Panc1 (cell line): ENCODE measurements at regions not wholly inside any gene's neighbourhood (a gene's known extent, or its start where the extent isn't known, plus 50 kb on each side); places are given as distances from the start of the nearest gene placed in this dataset.

Experiments used
- ATAC-seq: fragments of 200-7000 bp; cut with Tn5 transposase; 2 replicates; pipeline ENCODE4 v1.9.1; 2020; ENCODE audit warnings: mild to moderate bottlenecking, moderate library complexity
- BruUV-seq: library from RNA; stranded (reverse); fragments of 400-500 nt; replicated peaks from 2 replicates; lab custom pipeline; 2021; lab: Mats Ljungman, UMichigan
- CTCF ChIA-PET: fragments of 300-600 bp; sonication (Branson Sonifier 250); formaldehyde crosslinking; loops from one replicate; lab custom pipeline; 2022; ENCODE audit warnings: antibody characterized with exemption; lab: Charles Lee
- POLR2A ChIA-PET: fragments of 300-600 bp; sonication (Branson Sonifier 250); formaldehyde crosslinking; loops from one replicate; lab custom pipeline; 2022; ENCODE audit warnings: antibody characterized with exemption; lab: Charles Lee
- DNase-seq: peaks from one replicate; pipeline ENCODE4 v3.0.0-alpha.2; 2010; ENCODE audit warnings: low read depth, low spot score
- H3K27ac ChIP-seq: 2 replicates; pipeline ENCODE4 v1.5.1; 2011; ENCODE audit warnings: mild to moderate bottlenecking, low read length, inconsistent platforms
- H3K27me3 ChIP-seq: fragments of 200-500 bp; sonication (Bioruptor generic); 2 replicates; pipeline ENCODE4 v1.6.0; 2014; ENCODE audit warnings: low read length, inconsistent platforms; ENCODE audit not compliant: control insufficient read depth, insufficient read depth
- H3K36me3 ChIP-seq: fragments of 200-500 bp; sonication (Bioruptor generic); 2 replicates; pipeline ENCODE4 v1.5.1; 2014; ENCODE audit warnings: inconsistent platforms, mild to moderate bottlenecking, low read length, moderate library complexity; ENCODE audit not compliant: control insufficient read depth, insufficient read depth
- H3K4me1 ChIP-seq: 2 replicates; pipeline ENCODE4 v1.5.1; 2011; ENCODE audit warnings: inconsistent platforms, mild to moderate bottlenecking, low read length, moderate library complexity; ENCODE audit not compliant: control insufficient read depth, insufficient read depth
- H3K4me3 ChIP-seq, 2 experiments: 2 replicates each; pipeline ENCODE4 v1.5.1; 2011 to 2012; ENCODE audit warnings: low read depth in 2 of 2, low read length in 2 of 2, mild to moderate bottlenecking in 2 of 2, inconsistent platforms in 1 of 2, moderate library complexity in 1 of 2
- H3K9me3 ChIP-seq: fragments of 200-500 bp; sonication (Bioruptor generic); 2 replicates; pipeline ENCODE4 v1.5.1; 2014; ENCODE audit warnings: low read depth, mild to moderate bottlenecking, inconsistent platforms, low read length, moderate library complexity; ENCODE audit not compliant: control insufficient read depth, insufficient read depth
- POLR2AphosphoS5 ChIP-seq: IDR thresholded peaks from 2 replicates; pipeline ENCODE4 v1.6.1; 2012; ENCODE audit warnings: mild to moderate bottlenecking, low read depth, low read length, moderate library complexity
- SIN3A ChIP-seq: IDR thresholded peaks from 2 replicates; pipeline ENCODE4 v1.6.1; 2012; ENCODE audit warnings: low read depth, mild to moderate bottlenecking, low read length, moderate library complexity, borderline replicate concordance; ENCODE audit not compliant: insufficient read depth
- TCF7L2 ChIP-seq: IDR thresholded peaks from 2 replicates; pipeline ENCODE4 v1.6.1; 2011; ENCODE audit warnings: mild to moderate bottlenecking, low read depth, low read length, inconsistent platforms
- in situ Hi-C: cut with HindIII; loops from 2 replicates; pipeline ENCODE4 v1.10.0; 2016; ENCODE audit warnings: low sequenced_read_pairs, low pct_unique_long_range_greater_than_20kb
- intact Hi-C: fragments of 100-400 bp; cut with micrococcal nuclease; formaldehyde crosslinking; loops from one replicate; pipeline ENCODE4 v1.10.0; 2022; ENCODE audit not compliant: unreplicated experiment
- TF ChIP-seq, protein P1 (sequence below), 2 experiments: IDR thresholded peaks; 2 replicates each; pipeline ENCODE4 v1.6.1; 2011 to 2012; ENCODE audit warnings: low read depth in 2 of 2, control low read depth in 1 of 2, low read length in 1 of 2, mild to moderate bottlenecking in 1 of 2, moderate library complexity in 1 of 2; ENCODE audit not compliant: insufficient read depth in 1 of 2
- TF ChIP-seq, protein P2 (sequence below): fragments of 450-650 bp; IDR thresholded peaks from 2 replicates; pipeline ENCODE4 v1.5.1; 2017; ENCODE audit warnings: mild to moderate bottlenecking

- Histone ChIP-seq H3K36me3 (no peaks in the 10 kb centered on the region), H3K27me3 (no peaks in the 10 kb centered on the region), H3K4me3 (no peak overlapping the region), H3K27ac (no peak overlapping the region), H3K9me3 (no peaks in the 10 kb centered on the region), H3K4me1 (no peaks in the 10 kb centered on the region)
- intact Hi-C loops (no loop called here), in situ Hi-C loops (no loop called here)
- no peak for ATAC-seq
- ChIA-PET CTCF (no interaction called here), POLR2A (interaction anchor here (0.6 kb wide), 1 partner anchor 37 kb away, joined by 4 read pairs; no protein-coding TSS in a partner anchor)
- BruUV-seq = no TSS peak
- DNase-seq = no peak
- TF ChIP-seq, protein P1, sequence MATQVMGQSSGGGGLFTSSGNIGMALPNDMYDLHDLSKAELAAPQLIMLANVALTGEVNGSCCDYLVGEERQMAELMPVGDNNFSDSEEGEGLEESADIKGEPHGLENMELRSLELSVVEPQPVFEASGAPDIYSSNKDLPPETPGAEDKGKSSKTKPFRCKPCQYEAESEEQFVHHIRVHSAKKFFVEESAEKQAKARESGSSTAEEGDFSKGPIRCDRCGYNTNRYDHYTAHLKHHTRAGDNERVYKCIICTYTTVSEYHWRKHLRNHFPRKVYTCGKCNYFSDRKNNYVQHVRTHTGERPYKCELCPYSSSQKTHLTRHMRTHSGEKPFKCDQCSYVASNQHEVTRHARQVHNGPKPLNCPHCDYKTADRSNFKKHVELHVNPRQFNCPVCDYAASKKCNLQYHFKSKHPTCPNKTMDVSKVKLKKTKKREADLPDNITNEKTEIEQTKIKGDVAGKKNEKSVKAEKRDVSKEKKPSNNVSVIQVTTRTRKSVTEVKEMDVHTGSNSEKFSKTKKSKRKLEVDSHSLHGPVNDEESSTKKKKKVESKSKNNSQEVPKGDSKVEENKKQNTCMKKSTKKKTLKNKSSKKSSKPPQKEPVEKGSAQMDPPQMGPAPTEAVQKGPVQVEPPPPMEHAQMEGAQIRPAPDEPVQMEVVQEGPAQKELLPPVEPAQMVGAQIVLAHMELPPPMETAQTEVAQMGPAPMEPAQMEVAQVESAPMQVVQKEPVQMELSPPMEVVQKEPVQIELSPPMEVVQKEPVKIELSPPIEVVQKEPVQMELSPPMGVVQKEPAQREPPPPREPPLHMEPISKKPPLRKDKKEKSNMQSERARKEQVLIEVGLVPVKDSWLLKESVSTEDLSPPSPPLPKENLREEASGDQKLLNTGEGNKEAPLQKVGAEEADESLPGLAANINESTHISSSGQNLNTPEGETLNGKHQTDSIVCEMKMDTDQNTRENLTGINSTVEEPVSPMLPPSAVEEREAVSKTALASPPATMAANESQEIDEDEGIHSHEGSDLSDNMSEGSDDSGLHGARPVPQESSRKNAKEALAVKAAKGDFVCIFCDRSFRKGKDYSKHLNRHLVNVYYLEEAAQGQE (IDR thresholded peaks at IDR 0.05; ENCODE audit: insufficient read depth in 1 of 2, low read depth in 2 of 2, low read length in 1 of 2) = no peak
- TF ChIP-seq, protein P2, sequence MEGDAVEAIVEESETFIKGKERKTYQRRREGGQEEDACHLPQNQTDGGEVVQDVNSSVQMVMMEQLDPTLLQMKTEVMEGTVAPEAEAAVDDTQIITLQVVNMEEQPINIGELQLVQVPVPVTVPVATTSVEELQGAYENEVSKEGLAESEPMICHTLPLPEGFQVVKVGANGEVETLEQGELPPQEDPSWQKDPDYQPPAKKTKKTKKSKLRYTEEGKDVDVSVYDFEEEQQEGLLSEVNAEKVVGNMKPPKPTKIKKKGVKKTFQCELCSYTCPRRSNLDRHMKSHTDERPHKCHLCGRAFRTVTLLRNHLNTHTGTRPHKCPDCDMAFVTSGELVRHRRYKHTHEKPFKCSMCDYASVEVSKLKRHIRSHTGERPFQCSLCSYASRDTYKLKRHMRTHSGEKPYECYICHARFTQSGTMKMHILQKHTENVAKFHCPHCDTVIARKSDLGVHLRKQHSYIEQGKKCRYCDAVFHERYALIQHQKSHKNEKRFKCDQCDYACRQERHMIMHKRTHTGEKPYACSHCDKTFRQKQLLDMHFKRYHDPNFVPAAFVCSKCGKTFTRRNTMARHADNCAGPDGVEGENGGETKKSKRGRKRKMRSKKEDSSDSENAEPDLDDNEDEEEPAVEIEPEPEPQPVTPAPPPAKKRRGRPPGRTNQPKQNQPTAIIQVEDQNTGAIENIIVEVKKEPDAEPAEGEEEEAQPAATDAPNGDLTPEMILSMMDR = no peak
- TF ChIP-seq POLR2AphosphoS5 (no peak), SIN3A (no peak), TCF7L2 (no peak)
Observed at GRCh38 chr22:25495285-25495684, 69.2 kb upstream of the GRK3 start.

DNA sequence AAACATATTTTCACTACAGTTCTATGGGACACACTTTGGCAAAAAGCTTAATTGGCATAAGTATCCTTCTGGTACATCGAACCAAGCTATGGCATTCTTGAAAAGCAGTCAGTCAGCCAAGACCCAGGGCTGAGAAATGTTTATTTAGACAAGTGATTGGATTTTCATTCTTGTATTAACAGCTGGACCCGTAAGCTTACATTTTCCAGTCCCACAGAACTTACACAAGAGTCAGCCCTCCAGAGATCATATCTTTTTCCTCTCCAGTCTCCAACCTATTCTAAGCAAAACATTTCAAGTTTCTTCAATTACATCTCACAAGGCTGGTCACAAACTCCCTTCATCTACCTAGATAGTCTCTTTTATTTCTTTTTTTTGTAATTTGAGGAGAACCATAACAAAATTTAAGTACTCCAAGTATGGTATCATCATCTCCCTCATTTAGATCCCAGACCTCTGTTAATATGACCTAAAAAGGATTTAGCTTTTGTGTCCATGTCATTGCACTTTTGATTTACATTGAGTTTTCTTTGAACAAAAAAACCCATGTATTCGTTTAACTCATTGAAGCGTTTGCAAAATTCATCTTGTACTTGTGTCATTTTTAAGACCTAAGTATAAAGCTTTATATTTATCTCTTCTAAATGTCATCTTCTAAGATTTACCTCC is 67.9 kb upstream of the GRK3 start:
- ChIA-PET CTCF (no interaction called here), POLR2A (no interaction called here)
- H3K27ac ChIP-seq = no peak overlapping the region
- no peak overlapping the region for H3K4me3 ChIP-seq
- no peaks in the 10 kb centered on the region for H3K9me3 ChIP-seq
- no TSS peak for BruUV-seq
- in situ Hi-C loops = no loop called here
- DNase-seq = no peak
- intact Hi-C loops = no loop called here
- ATAC-seq = no peak
- no peaks in the 10 kb centered on the region for H3K27me3 ChIP-seq
- TF ChIP-seq, protein P1 (IDR thresholded peaks at IDR 0.05; ENCODE audit: insufficient read depth in 1 of 2, low read depth in 2 of 2, low read length in 1 of 2) = no peak
- TF ChIP-seq POLR2AphosphoS5 (no peak), TCF7L2 (no peak), SIN3A (no peak)
- TF ChIP-seq, protein P2 = no peak
- no peaks in the 10 kb centered on the region for H3K4me1 ChIP-seq
- no peaks in the 10 kb centered on the region for H3K36me3 ChIP-seq
